T-helper 2 cell treated with Interferon-gamma antibody and Interleukin-4, amounts not matched to agents 5 μg/mL and 100 μg/mL, for 36 hours (primary cell): ENCODE measurements at regions not wholly inside any gene's neighbourhood (a gene's known extent, or its start where the extent isn't known, plus 50 kb on each side); places are given as distances from the start of the nearest gene placed in this dataset.

Experiments used
- DNase-seq: peaks from one replicate; pipeline ENCODE4 v3.0.0; 2021; ENCODE audit warnings: low spot score
- H3K27ac Mint-ChIP-seq: one replicate; pipeline ENCODE4 v1.8.0; 2021; ENCODE audit warnings: mild to moderate bottlenecking, mixed read lengths
- H3K27me3 Mint-ChIP-seq: one replicate; pipeline ENCODE4 v1.8.0; 2021; ENCODE audit warnings: low read depth, mixed read lengths
- H3K36me3 Mint-ChIP-seq: one replicate; pipeline ENCODE4 v1.8.0; 2021; ENCODE audit warnings: low read depth, mixed read lengths
- H3K4me1 Mint-ChIP-seq: one replicate; pipeline ENCODE4 v1.8.0; 2021; ENCODE audit warnings: low read depth, mixed read lengths
- H3K4me3 Mint-ChIP-seq: one replicate; pipeline ENCODE4 v1.8.0; 2022; ENCODE audit warnings: mild to moderate bottlenecking, moderate library complexity, mixed read lengths
- H3K9me3 Mint-ChIP-seq: one replicate; pipeline ENCODE4 v1.8.0; 2021; ENCODE audit warnings: mixed read lengths

- Mint-ChIP-seq H3K27ac (no peak overlapping the region), H3K27me3 (no peaks in the 10 kb centered on the region), H3K36me3 (no peaks in the 10 kb centered on the region), H3K4me3 (no peak overlapping the region), H3K9me3 (no peaks in the 10 kb centered on the region), H3K4me1 (no peaks in the 10 kb centered on the region)
- DNase-seq, result no peak
Measured at GRCh38 chr3:181134873-181135272, 145.3 kb upstream of the DNAJC19 start.

- H3K27me3 Mint-ChIP-seq, result no peaks in the 10 kb centered on the region
Measured at GRCh38 chr3:181133832-181134231, 144.3 kb upstream of the DNAJC19 start.

DNA sequence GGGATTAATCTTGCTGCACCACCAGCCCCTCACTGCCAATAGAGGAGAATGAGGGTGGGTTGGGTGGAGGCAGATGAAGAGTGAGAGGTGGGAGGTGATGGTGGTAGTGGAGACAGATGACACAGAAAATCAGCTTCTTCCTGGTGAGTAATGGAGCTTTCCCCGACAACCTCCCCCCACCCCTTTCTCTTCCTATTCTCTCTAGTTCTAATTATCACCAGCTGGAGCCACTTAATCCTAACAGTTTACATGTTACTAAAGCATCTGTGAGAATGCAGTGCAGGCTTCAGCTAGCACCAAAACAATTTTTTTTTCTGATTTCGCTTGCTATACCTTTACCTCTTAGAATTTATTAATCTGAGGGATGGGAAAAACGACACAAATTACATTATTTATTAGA is 116.1 kb upstream of the DNAJC19 start:
- no peak for DNase-seq
- no peaks in the 10 kb centered on the region for H3K27me3 Mint-ChIP-seq
- H3K4me1 Mint-ChIP-seq, result no peaks in the 10 kb centered on the region
- H3K9me3 Mint-ChIP-seq, result peaks cover 10% of the 10 kb centered on the region
- H3K27ac Mint-ChIP-seq, result no peak overlapping the region
- H3K4me3 Mint-ChIP-seq, result no peak overlapping the region
- H3K36me3 Mint-ChIP-seq, result no peaks in the 10 kb centered on the region

More at GRCh38 chr3:181133832-181134231, 144.3 kb upstream of the DNAJC19 start:
- H3K4me1 Mint-ChIP-seq, result no peaks in the 10 kb centered on the region
- H3K27ac Mint-ChIP-seq, result no peak overlapping the region
- H3K36me3 Mint-ChIP-seq, result no peaks in the 10 kb centered on the region
- H3K9me3 Mint-ChIP-seq, result no peaks in the 10 kb centered on the region
- DNase-seq, result no peak
- no peak overlapping the region for H3K4me3 Mint-ChIP-seq

GRCh38 chr3:181103605-181104004 is 114.1 kb upstream of the DNAJC19 start:
- DNase-seq, result no peak
- Mint-ChIP-seq H3K36me3 (no peaks in the 10 kb centered on the region), H3K9me3 (peaks cover 10% of the 10 kb centered on the region), H3K27me3 (no peaks in the 10 kb centered on the region), H3K4me3 (no peak overlapping the region), H3K27ac (no peak overlapping the region), H3K4me1 (no peaks in the 10 kb centered on the region)

DNA sequence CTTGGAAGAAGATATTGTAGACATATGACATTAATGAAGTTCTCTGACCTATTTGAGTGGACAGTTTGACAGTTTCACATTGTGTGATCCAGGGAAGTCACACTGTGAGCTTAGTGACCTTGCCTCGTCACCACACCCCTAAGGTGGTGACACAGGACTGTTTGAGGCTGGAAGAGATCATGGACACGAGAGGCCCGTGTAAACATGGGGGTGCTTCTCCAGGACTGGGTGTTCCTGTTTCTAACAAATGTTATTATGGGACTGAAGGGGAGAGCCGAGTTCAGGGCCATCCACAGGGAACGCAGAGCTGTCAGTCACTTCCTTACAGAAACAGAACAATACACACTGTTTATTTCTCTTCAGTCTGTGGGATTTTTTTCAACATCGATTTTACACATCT is 96.5 kb upstream of the DNAJC19 start:
- Mint-ChIP-seq H3K36me3 (no peaks in the 10 kb centered on the region), H3K9me3 (no peaks in the 10 kb centered on the region), H3K27ac (no peak overlapping the region), H3K4me1 (no peaks in the 10 kb centered on the region), H3K4me3 (no peak overlapping the region), H3K27me3 (no peaks in the 10 kb centered on the region)
- DNase-seq, result no peak

GRCh38 chr3:181081930-181082329 is 92.4 kb upstream of the DNAJC19 start:
- Mint-ChIP-seq H3K4me3 (no peak overlapping the region), H3K4me1 (no peaks in the 10 kb centered on the region), H3K9me3 (no peaks in the 10 kb centered on the region), H3K36me3 (no peaks in the 10 kb centered on the region), H3K27ac (no peak overlapping the region), H3K27me3 (no peaks in the 10 kb centered on the region)
- no peak for DNase-seq

GRCh38 chr3:181076558-181076957 is 87.0 kb upstream of the DNAJC19 start:
- H3K4me3 Mint-ChIP-seq, result no peak overlapping the region
- no peaks in the 10 kb centered on the region for H3K36me3 Mint-ChIP-seq
- DNase-seq, result no peak
- no peaks in the 10 kb centered on the region for H3K27me3 Mint-ChIP-seq
- H3K4me1 Mint-ChIP-seq, result no peaks in the 10 kb centered on the region
- no peak overlapping the region for H3K27ac Mint-ChIP-seq
- H3K9me3 Mint-ChIP-seq, result no peaks in the 10 kb centered on the region

- Mint-ChIP-seq H3K27ac (no peak overlapping the region), H3K4me1 (no peaks in the 10 kb centered on the region), H3K9me3 (no peaks in the 10 kb centered on the region), H3K4me3 (no peak overlapping the region), H3K27me3 (no peaks in the 10 kb centered on the region), H3K36me3 (no peaks in the 10 kb centered on the region)
- no peak for DNase-seq
Measured at GRCh38 chr3:181075098-181075497, 85.6 kb upstream of the DNAJC19 start.

- no peak overlapping the region for H3K4me3 Mint-ChIP-seq
- no peaks in the 10 kb centered on the region for H3K27me3 Mint-ChIP-seq
- no peaks in the 10 kb centered on the region for H3K9me3 Mint-ChIP-seq
- DNase-seq, result no peak
- no peaks in the 10 kb centered on the region for H3K4me1 Mint-ChIP-seq
- no peak overlapping the region for H3K27ac Mint-ChIP-seq
- H3K36me3 Mint-ChIP-seq, result no peaks in the 10 kb centered on the region
Measured at GRCh38 chr3:181066143-181067087, 76.9 kb upstream of the DNAJC19 start.

DNA sequence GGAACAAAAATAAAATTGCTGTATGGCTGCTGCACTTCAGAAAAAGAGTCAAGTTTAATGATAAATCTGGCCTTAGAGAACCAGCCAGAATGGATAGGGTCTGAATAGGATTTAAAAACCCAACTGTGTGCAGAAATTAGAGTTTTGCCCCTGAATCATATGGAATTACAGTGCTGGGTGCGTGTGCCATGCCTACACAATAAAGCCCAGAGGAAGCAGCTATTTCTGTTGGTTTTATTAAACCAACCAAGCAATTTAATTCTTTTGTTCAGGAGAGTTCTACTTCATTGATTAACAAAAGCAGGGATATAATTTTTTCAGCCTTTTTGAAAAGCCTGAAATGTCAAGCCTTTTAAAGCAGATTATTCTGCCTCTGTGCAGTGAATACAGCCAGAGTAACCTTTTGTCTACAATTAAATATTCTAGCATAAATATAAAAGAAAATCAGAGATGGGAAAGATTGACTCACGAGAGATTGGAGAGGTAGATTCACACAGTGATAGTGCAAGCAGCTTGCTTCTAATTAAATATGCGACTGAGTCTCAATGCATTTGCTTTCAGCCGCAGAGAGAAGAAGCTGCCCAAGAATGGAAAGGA is 66.7 kb upstream of the DNAJC19 start:
- no peaks in the 10 kb centered on the region for H3K4me1 Mint-ChIP-seq
- no peaks in the 10 kb centered on the region for H3K27me3 Mint-ChIP-seq
- no peaks in the 10 kb centered on the region for H3K36me3 Mint-ChIP-seq
- H3K4me3 Mint-ChIP-seq, result no peak overlapping the region
- no peak for DNase-seq
- no peak overlapping the region for H3K27ac Mint-ChIP-seq
- H3K9me3 Mint-ChIP-seq, result no peaks in the 10 kb centered on the region

- Mint-ChIP-seq H3K4me3 (no peak overlapping the region), H3K27me3 (no peaks in the 10 kb centered on the region), H3K36me3 (no peaks in the 10 kb centered on the region), H3K4me1 (no peaks in the 10 kb centered on the region), H3K27ac (no peak overlapping the region), H3K9me3 (no peaks in the 10 kb centered on the region)
- no peak for DNase-seq
Measured at GRCh38 chr3:181054538-181054937, 65.0 kb upstream of the DNAJC19 start.

DNA sequence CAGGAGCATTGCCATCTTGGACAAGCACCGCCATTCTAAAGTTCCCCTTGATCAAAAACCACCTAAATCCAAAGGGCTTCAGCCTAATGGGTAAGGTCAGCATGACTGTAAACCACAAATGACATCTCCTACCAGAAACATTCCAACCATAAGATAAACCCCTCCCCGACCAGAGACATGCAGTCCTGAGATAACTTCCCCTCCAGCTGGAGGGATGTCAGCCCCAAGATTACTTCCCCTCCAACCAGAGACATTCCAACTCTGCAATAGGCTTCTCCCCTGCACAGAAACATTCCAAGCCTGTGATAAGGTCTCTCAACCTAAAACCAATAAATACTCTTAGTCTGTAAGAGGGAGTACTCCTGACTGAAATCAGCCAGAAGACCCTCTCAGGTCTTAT is 62.7 kb upstream of the DNAJC19 start:
- Mint-ChIP-seq H3K36me3 (no peaks in the 10 kb centered on the region), H3K4me1 (no peaks in the 10 kb centered on the region), H3K4me3 (no peak overlapping the region), H3K9me3 (no peaks in the 10 kb centered on the region), H3K27ac (no peak overlapping the region), H3K27me3 (no peaks in the 10 kb centered on the region)
- DNase-seq, result no peak

GRCh38 chr3:181050738-181051137 is 61.2 kb upstream of the DNAJC19 start:
- no peak overlapping the region for H3K27ac Mint-ChIP-seq
- H3K4me3 Mint-ChIP-seq, result no peak overlapping the region
- no peaks in the 10 kb centered on the region for H3K9me3 Mint-ChIP-seq
- no peaks in the 10 kb centered on the region for H3K4me1 Mint-ChIP-seq
- no peak for DNase-seq
- H3K36me3 Mint-ChIP-seq, result no peaks in the 10 kb centered on the region
- H3K27me3 Mint-ChIP-seq, result no peaks in the 10 kb centered on the region

DNA sequence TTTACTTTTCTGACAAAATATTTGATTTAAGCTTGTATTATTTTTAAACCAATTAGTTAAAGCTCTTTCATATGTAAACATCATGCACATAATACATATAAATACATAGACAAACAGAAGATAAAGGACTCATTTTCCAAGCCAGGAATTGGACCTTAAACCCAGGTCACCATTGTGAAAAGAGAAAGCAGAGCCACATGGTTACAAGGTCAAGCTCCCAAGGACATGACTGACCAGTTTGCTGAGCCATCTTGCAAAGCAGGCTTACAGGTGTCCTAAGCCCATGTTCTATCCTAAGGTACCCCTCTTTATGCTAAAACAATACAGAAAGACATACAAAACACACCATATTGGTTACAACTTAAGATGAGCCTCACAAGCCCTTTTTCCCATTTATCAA is 50.5 kb upstream of the DNAJC19 start:
- no peak for DNase-seq
- Mint-ChIP-seq H3K4me1 (no peaks in the 10 kb centered on the region), H3K9me3 (peaks cover 4% of the 10 kb centered on the region), H3K36me3 (no peaks in the 10 kb centered on the region), H3K4me3 (no peak overlapping the region), H3K27me3 (no peaks in the 10 kb centered on the region), H3K27ac (no peak overlapping the region)
